HG03342 (cell line): ENCODE measurements at regions not wholly inside any gene's neighbourhood (a gene's known extent, or its start where the extent isn't known, plus 50 kb on each side); places are given as distances from the start of the nearest gene placed in this dataset.

ENCODE experiments used
- ATAC-seq: cut with Tn5 transposase; IDR thresholded peaks from one replicate; pipeline ENCODE4 v1.9.1; 2021; ENCODE audit warnings: mild to moderate bottlenecking, moderate library complexity; ENCODE audit not compliant: unreplicated experiment

- ATAC-seq = no peak
These were observed 315.0 kb upstream of the CAMK1G start for GRCh38 chr1:209268479-209268878.

- ATAC-seq = no peak
These were observed 307.2 kb upstream of the CAMK1G start for GRCh38 chr1:209276321-209276720.

GRCh38 chr1:209277662-209278061, 305.9 kb upstream of the CAMK1G start:
- no peak for ATAC-seq

- no peak for ATAC-seq
These were observed 291.8 kb upstream of the CAMK1G start for GRCh38 chr1:209291715-209292114.

DNA sequence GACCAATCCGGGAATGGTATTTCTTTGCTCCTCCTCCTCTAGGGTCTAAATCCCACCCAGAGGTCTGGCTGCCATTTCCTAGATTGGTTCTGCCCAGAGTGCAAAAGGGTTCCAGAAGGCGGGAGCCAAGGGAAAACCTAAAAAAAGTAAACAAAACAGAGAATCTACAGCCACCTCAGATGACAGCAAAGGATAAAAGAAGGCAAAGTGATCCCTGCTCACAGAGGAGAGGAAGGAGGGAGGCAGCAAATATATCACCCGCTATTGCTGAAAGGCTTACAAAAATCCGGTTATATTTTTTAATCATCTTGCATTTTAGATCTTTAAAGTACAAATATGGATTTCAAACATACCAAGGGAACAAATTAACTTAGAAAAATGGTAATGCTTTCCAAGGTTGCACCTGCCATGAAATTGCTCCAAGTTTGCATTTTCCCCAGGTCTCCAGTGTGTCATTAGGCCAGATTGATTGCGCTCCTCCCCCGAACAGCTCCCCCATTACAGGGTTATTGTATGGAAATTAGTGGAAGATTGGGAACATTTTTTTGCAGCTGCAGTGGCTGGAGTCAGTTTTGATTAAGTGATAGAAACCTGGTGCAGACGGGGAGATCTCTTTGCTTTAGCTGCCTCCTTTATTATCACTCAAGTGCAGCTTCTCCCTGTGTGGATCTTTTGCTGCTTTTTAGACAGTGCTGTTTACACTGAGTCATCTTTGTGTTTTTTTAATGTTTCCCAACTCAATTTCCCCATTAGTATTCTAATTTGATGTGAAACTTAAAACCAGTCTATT, 280.5 kb upstream of the CAMK1G start:
- no peak for ATAC-seq

DNA sequence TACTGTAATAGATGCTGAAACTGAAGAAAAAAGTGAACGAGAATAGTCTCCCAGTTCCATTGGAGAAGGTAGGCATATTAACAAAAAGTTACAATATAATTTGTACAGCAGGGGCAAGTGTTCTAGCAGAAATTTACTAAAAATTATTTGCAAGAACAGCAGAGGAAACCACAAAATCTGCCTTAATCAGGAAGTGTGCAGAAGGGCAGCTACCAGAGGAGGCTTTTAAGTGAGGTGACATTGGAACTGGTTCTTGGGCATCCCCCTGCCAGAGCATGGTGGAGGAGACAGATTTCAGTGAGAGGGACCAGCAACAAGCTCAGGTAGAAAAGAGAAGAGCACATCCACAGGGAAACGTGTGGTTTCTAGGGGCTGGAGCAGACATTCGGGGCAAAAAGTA, 279.3 kb upstream of the CAMK1G start:
- no peak for ATAC-seq

DNA sequence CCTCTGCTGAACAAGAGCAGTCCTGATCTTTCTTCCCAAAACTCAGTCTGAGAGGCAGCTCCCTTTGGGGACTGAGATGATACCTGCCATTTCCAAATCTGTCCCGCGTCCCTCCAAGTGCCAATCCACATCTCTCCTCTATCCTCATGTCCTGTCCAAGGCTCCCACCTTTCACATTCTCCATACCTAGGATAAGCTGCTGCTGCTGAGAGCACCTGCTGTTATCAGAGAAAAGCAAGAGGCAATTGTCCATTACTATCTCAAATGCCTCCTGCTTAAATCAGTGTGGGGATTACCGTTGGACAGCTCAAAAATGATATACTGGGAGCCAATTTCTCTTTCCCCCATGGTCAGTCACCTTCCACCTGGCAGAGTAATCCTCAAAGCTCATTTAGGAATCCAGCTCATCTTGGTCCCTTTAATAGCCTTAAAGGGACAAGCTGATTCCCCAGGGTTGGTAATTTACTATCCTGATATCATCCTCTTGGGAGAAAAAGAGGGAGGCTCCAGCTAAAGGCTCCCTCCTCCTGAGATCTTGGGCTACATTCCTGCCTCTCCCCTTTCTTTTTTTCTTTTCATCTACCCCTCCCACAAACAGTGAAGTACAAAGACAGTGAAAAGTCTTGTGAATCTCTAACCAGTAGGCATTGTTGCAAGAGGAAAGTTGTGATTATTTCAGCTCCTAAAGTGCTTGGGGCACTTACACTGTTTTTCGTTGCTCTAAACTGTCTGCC, 278.1 kb upstream of the CAMK1G start:
- ATAC-seq = no peak

- no peak for ATAC-seq
These were observed 275.7 kb upstream of the CAMK1G start for GRCh38 chr1:209307846-209308245.

DNA sequence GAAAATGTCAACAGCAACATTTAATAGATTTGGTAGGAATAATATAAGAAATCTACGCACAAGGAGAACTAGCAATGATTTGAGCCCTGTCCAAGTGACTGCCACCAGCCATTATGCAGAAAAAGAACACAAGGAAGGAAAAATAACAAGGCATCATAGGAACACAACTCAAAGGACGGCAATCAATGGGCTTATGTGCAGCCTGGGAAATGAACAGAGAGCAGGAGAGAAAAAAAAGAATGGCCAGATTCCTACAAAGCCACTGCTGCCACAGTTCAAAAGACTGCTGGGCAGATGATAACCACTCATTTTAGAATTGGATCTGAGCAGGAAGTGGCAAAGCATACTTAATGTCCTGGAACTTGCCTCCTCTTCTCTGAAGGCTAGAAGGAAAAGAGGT, 274.3 kb upstream of the CAMK1G start:
- no peak for ATAC-seq

GRCh38 chr1:209311770-209312169, 271.7 kb upstream of the CAMK1G start:
- no peak for ATAC-seq

DNA sequence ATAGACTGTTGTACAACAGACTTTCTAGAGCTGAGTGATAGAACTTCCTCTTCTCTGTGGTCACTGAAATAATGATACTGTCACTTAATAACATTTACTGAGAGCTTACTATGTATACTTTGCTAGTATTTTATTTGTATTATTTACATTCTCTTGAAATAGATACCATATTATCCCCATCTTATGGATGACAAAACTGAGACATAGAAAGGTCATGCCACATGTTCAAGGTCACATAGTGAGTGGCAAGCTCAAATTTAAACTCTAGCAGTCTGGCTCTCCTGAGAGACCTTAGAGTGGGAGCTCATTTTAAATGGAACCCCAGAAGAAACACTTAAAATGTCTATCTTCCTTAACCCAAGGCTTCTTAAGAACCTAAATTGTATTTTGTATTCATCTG, 266.6 kb upstream of the CAMK1G start:
- no peak for ATAC-seq

- ATAC-seq = no peak
These were observed 265.1 kb upstream of the CAMK1G start for GRCh38 chr1:209318181-209319056.

DNA sequence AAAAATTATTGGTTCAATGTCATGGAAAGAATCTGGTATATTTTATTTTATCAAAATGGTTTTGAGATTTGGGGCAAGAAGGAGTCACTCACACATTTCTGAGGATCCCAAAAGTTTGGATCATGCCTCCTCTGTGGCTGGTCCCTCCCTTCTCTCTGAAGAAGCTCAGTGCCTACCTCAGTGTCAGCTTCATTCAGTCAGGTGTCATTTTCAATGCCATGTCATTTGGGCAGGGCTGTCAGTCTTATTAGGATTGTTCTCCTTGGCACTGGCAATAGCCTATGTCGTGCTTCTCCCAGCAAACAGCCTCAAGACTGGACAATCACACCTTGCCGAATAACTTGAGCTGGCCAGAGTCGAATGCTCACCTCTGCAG, 264.5 kb upstream of the CAMK1G start:
- no peak for ATAC-seq

DNA sequence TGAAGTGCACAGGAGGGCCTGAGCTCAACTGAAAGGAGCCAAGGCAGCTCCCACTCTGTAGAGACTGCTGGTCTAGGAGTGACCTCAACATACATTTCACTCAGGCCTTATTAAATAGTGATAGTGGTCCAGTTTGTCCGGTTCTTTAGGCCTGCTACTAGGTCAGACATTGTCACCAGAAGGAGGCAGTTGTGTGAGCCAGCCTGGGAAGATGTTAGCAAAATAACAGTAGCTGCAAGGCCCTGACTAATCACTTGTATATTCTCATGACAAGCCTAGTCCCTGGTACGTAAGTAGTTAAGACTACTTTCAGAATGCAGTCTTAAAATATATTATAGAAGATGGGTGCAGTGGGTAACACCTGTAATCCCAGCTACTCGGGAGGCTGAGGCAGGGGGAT, 264.0 kb upstream of the CAMK1G start:
- ATAC-seq = no peak

DNA sequence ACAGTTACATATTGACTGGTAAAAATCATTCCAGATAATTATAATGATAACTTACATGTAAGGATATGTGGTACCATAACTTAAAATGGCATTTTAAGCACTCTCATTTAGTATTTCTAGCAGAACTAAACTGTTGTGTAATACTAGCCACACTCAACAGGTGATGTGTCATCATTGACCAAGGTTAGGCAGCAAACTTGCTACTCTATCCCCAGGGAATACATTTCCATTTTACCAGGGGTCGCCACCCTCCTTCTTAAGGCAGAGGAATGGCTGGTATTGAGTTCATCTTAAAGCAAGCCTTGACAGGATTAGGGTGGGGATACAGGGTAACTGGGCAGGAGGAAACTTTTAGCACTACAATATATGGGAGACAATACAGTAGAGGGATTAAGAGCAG, 259.8 kb upstream of the CAMK1G start:
- ATAC-seq = no peak

DNA sequence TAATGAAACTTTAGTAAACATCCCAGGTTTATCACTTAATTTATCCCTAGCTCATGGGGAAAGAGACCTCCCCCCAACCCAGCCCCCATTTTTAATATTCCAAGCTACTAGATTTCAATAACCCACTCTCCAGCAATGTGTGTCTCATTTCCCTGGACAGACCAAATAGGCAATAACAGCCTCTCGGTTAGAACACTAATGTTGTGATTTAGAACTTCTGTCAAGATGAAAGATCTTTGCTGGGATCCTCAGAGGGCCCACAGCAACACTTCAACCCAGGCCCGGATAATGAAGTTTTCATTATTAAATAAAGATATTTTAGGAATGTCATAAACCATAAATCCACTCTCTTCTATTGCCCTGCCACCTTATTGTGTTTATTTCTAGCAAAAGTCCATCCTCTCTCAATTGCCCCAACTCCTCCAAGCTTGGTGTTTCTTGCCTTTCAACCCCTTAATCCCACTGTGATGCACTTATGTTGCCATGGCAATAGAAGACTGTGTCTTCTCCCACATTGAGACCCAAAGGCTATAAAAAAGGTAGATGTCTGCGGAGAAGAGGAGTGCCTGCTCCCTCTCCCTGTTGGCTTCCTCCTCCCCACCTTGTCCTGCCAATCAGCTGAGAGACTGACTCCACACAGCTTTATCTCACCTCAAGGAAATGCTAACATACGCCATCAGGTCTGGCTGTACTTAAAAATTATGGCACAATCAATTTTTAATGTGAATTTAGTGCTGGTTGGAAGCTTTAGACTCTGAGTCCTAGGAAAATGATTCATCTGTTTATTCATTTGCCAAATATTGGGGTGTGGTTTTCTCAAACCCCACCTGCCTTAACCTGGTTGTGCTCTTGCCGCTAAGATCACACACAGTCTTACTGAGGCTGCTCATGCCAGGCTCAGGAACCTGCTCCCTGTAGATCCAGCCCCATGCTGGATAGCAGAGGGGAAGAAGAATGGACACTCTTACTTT, 258.3 kb upstream of the CAMK1G start:
- no peak for ATAC-seq

- ATAC-seq = no peak
These were observed 257.4 kb upstream of the CAMK1G start for GRCh38 chr1:209326076-209326475.

DNA sequence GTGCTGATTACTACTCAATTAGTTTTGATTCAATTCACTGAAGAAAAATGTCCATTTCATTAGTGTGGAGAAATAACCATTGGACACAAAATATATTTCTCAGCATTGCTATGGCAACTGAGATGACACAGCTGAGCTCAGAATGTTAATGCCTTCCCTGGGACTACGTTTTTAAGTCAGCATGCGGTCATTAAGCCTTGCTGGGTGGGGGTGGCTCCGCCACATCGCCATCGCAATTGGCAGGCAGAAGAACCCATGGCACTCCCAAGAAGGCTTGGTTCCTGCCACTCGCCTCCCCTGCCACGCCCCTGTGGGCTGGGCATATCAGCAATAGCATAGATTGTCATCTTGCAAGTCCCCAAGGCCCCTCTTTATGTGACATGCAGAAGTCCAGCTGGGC, 256.7 kb upstream of the CAMK1G start:
- ATAC-seq = no peak

DNA sequence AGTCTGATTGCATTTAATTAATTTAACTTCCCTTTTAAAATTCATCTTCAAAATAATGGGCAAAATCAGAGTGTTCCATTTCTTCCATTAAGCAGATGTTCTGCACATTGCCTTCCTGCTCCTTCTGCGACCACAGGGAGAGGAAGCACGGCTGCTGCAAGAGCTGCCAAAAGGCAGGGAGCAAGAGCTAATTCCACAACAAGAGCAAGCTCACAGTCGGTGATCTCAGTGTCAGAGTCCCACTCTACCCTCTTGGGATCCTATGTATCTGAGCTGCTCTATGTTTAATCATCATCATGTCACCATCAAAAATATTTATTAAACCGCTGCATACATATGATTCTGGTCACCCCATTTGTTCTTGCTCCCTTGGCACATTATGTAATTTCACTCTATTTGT, 255.3 kb upstream of the CAMK1G start:
- no peak for ATAC-seq

- ATAC-seq = peak; percentile 94
These were observed 248.3 kb upstream of the CAMK1G start for GRCh38 chr1:209335178-209335577.
